Left ventricle myocardium inferior (tissue), 1 donor: ENCODE measurements at regions not wholly inside any gene's neighbourhood (a gene's known extent, or its start where the extent isn't known, plus 50 kb on each side); places are given as distances from the start of the nearest gene placed in this dataset.

Experiments
- DNase-seq: peaks from one replicate; pipeline ENCODE4 v3.0.0-alpha.2; 2020
- H3K27ac ChIP-seq: fragments of 200-600 bp; replicated peaks from 2 replicates; pipeline ENCODE4 v1.8.0; 2021
- H3K27me3 ChIP-seq: fragments of 200-600 bp; 2 replicates; pipeline ENCODE4 v1.8.0; 2021; ENCODE audit warnings: low read depth
- H3K36me3 ChIP-seq: fragments of 200-600 bp; 2 replicates; pipeline ENCODE4 v1.8.0; 2021
- H3K4me1 ChIP-seq: fragments of 200-600 bp; 2 replicates; pipeline ENCODE4 v1.8.0; 2021
- H3K4me3 ChIP-seq: fragments of 200-600 bp; 2 replicates; pipeline ENCODE4 v1.8.0; 2021; ENCODE audit warnings: mild to moderate bottlenecking, moderate library complexity
- H3K9me3 ChIP-seq: fragments of 200-600 bp; replicated peaks from 2 replicates; pipeline ENCODE4 v1.8.0; 2021
- intact Hi-C: fragments of 100-400 bp; cut with micrococcal nuclease; formaldehyde crosslinking; loops from one replicate; pipeline ENCODE4 v1.11.0; 2022
- TF ChIP-seq, protein P1 (sequence below): fragments of 200-600 bp; IDR thresholded peaks from 2 replicates; pipeline ENCODE4 v1.8.0; 2021; ENCODE audit warnings: antibody characterized with exemption, mild to moderate bottlenecking, borderline replicate concordance
- donor health status: DM: no; HTN: yes; CAD: no; lungs with severe emphysema.

DNA sequence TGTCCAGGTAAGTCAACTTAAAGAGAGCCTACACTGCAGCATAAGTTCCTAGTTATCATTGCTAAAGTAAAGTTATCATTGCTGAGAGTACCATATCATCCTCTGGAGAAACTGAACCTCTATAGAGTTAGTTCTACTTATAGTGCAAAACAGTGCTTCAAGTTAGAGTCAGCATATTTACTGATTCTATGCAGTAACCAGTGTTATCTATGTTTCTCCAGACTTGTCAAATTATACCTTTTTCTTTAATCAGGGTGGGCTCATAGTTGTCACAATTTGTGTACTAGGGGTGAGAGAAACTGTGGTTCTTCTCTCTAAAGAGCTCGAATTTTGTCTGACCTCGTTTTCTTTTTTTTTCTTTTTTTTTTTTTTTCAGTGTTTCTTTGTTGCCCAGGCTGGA lies 79.6 kb downstream of the ANXA2R start:
- intact Hi-C loops: no loop called here
- Histone ChIP-seq H3K4me1 (no peaks in the 10 kb centered on the region), H3K36me3 (no peaks in the 10 kb centered on the region), H3K4me3 (no peak overlapping the region), H3K27me3 (peaks cover 54% of the 10 kb centered on the region), H3K27ac (no peak overlapping the region), H3K9me3 (peaks cover under 1% of the 10 kb centered on the region)
- TF ChIP-seq, protein P1, sequence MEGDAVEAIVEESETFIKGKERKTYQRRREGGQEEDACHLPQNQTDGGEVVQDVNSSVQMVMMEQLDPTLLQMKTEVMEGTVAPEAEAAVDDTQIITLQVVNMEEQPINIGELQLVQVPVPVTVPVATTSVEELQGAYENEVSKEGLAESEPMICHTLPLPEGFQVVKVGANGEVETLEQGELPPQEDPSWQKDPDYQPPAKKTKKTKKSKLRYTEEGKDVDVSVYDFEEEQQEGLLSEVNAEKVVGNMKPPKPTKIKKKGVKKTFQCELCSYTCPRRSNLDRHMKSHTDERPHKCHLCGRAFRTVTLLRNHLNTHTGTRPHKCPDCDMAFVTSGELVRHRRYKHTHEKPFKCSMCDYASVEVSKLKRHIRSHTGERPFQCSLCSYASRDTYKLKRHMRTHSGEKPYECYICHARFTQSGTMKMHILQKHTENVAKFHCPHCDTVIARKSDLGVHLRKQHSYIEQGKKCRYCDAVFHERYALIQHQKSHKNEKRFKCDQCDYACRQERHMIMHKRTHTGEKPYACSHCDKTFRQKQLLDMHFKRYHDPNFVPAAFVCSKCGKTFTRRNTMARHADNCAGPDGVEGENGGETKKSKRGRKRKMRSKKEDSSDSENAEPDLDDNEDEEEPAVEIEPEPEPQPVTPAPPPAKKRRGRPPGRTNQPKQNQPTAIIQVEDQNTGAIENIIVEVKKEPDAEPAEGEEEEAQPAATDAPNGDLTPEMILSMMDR: no peak
- DNase-seq: no peak

DNA sequence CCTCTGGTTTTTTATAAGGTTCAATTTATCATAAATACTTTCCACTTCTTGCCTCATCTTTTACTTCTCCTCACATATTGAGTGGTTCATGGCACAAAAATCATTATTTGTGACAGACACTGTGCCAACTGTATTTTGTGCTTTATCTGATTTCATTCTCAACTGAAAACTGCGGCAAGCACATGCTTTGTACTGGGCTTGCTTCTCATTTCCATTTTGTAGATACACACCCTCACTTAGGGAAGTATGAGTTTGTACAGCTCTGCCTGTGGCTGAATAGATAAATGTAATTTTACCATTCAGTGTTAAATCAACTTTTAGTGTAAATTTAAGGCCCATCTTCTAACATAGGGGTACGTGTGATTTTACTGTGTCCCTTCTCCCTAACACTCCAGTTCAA lies 83.6 kb downstream of the ANXA2R start:
- intact Hi-C loops: no loop called here
- H3K27me3 ChIP-seq: peaks cover 93% of the 10 kb centered on the region
- peaks cover 29% of the 10 kb centered on the region for H3K9me3 ChIP-seq
- H3K27ac ChIP-seq: no peak overlapping the region
- H3K4me1 ChIP-seq: peaks cover 9% of the 10 kb centered on the region
- TF ChIP-seq, protein P1: no peak
- no peak overlapping the region for H3K4me3 ChIP-seq
- no peaks in the 10 kb centered on the region for H3K36me3 ChIP-seq
- DNase-seq: no peak

GRCh38 chr5:42953041-42953440 lies 87.1 kb downstream of the ANXA2R start:
- peaks cover 100% of the 10 kb centered on the region for H3K27me3 ChIP-seq

GRCh38 chr5:42952578-42952974 lies 87.5 kb downstream of the ANXA2R start:
- intact Hi-C loops: no loop called here
- DNase-seq: no peak
- TF ChIP-seq, protein P1: no peak
- Histone ChIP-seq H3K36me3 (no peaks in the 10 kb centered on the region), H3K27ac (no peak overlapping the region), H3K9me3 (peaks cover 29% of the 10 kb centered on the region), H3K27me3 (peaks cover 100% of the 10 kb centered on the region), H3K4me1 (peaks cover 36% of the 10 kb centered on the region), H3K4me3 (peak overlapping the region; percentile 71)

More at GRCh38 chr5:42953041-42953440, 87.1 kb downstream of the ANXA2R start:
- intact Hi-C loops: no loop called here
- Histone ChIP-seq H3K27ac (no peak overlapping the region), H3K4me3 (peak overlapping the region; percentile 71), H3K4me1 (peaks cover 36% of the 10 kb centered on the region), H3K36me3 (no peaks in the 10 kb centered on the region), H3K9me3 (peaks cover 29% of the 10 kb centered on the region)
- DNase-seq: no peak
- TF ChIP-seq, protein P1: no peak

DNA sequence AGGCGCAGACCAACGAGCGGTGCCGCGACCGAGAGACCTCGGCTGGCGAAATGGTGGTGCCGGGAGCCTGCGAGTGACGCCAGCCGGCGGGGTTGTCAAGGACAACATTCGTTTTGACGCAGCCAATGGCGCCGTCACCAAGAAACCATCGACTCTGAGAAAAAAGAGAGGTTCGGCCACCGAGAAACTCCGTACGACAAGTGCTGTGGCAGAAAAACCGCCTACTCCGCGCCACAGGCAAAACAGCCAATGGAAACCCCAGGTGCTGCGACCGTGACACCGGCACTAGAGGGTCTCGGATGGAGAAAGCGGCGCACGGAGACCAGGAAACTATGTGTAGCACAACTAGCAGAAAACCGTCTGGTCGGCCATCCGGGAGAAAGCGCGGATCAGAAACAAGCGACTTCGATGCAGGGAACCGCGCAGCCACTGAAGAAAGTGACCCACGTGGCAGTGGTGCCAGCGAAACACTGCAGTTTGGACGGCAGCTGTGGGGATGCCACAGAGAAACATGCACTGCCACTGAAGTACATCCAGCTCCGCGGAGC lies 88.8 kb downstream of the ANXA2R start:
- Histone ChIP-seq H3K36me3 (no peaks in the 10 kb centered on the region), H3K27ac (peak overlapping the region; percentile 94), H3K27me3 (peaks cover 100% of the 10 kb centered on the region), H3K4me3 (peak overlapping the region; percentile 71), H3K4me1 (peaks cover 36% of the 10 kb centered on the region), H3K9me3 (peaks cover 29% of the 10 kb centered on the region)
- DNase-seq: peak; percentile 26
- TF ChIP-seq, protein P1: no peak
- intact Hi-C loops: no loop called here
